ENCODE measurements at regions not wholly inside any gene's neighbourhood (a gene's known extent, or its start where the extent isn't known, plus 50 kb on each side); places are given as distances from the start of the nearest gene placed in this dataset.

DNA sequence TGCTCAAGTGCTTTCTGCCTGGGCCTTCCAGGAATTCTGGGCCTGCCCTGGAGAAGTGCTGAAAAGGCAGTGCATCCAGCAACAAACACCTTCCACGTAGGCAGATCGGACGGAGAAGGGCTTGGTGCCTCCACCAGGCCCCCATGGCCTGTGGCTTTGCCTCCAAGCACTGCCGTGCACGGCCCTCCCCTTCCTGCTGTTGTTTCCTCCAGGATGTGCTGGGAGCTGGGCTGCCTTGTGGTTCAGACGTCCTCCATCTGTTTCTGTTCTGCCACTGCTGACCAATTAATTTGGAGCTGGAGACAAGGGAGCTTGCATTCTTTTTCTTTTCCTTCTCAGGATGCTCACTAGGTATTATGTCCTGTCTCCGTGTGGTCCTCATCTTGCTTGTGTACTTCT lies 197.0 kb downstream of the HRH4 start:
- 60% methylated on average over 1 of the region's 7 CpGs; no CpG with 5 or more reads in 1 of the 2 experiments for WGBS, 2 experiments (ENCODE audit: extremely low coverage in 2 of 2, insufficient read length in 1 of 2)
- POLR2A ChIA-PET (ENCODE audit: unreplicated experiment) = interaction anchor here (0.5 to 1.8 kb wide), 5 partner anchors 15 to 67 kb away, joined by 3 to 8 read pairs (median 4); no protein-coding TSS in a partner anchor
- no TSS peak for BruUV-seq (replicated peaks)
- Histone ChIP-seq H3K27ac (ENCODE audit: insufficient read depth, low read length) (peak overlapping the region; percentile 81; the same call in 1 of the 2 replicates), H3K4me3 (ENCODE audit: insufficient read depth, low read depth, low read length) (no peak overlapping the region), H2BK5ac (ENCODE audit: low read depth, low read length, poor library complexity, severe bottlenecking) (peak overlapping the region; percentile 63), H3K18ac (ENCODE audit: low read depth, low read length) (peak overlapping the region; percentile 90), H3K4me1 (ENCODE audit: control insufficient read depth, insufficient read depth, low read length) (peaks cover 26% of the 10 kb centered on the region), H3K79me1 (ENCODE audit: low read depth in 1 of 2, low read length in 2 of 2) (no peaks in the 10 kb centered on the region), H3K9ac (ENCODE audit: low read depth, low read length) (0 out of 2 replicates have a peak overlapping the region, but pooled peaks have one; percentile 9), H3K14ac (replicated peaks; ENCODE audit: low read depth, low read length) (peak overlapping the region; percentile 83), H4K5ac (ENCODE audit: low read depth, low read length) (peak overlapping the region; percentile 78; the same call in 1 of the 2 replicates), H3K4me2 (ENCODE audit: low read depth, low read length) (no peak overlapping the region), H3K36me3 (ENCODE audit: control insufficient read depth, insufficient read depth, low read length) (no peaks in the 10 kb centered on the region), H2BK120ac (ENCODE audit: low read depth, low read length) (peak overlapping the region; percentile 98), H4K8ac (ENCODE audit: low read depth in 2 of 2, low read length in 2 of 2) (peak overlapping the region; percentile 8 to 74), H2AK9ac (replicated peaks; ENCODE audit: low read depth, low read length, poor library complexity) (peak overlapping the region; percentile 47), H4K20me1 (ENCODE audit: insufficient read depth, low read length) (no peaks in the 10 kb centered on the region), H2AK5ac (ENCODE audit: low read depth, low read length) (peak overlapping the region; percentile 98), H3K27me3 (ENCODE audit: control insufficient read depth, insufficient read depth, low read length) (peaks cover under 1% of the 10 kb centered on the region), H2BK20ac (ENCODE audit: low read depth, low read length) (peak overlapping the region; percentile 96), H3K9me1 (ENCODE audit: insufficient read depth, low read length) (peaks cover 15% of the 10 kb centered on the region), H2AFZ (replicated peaks; ENCODE audit: low read length, poor library complexity) (peak overlapping the region; percentile 77), H3K23ac (ENCODE audit: low read depth, low read length) (peak overlapping the region; percentile 65), H3K56ac (ENCODE audit: extremely low read depth, insufficient read depth, low read length) (peak overlapping the region; percentile 54; the same call in 1 of the 2 replicates), H4K91ac (ENCODE audit: insufficient read depth, low read depth, low read length) (peak overlapping the region; percentile 90), H3K4ac (ENCODE audit: low read depth, low read length) (peak overlapping the region; percentile 95), H3K9me3 (ENCODE audit: control insufficient read depth, insufficient read depth, low read length) (no peaks in the 10 kb centered on the region), H2BK15ac (ENCODE audit: low read depth, low read length) (peak overlapping the region; percentile 63; the same call in 2 of the 3 replicates)
- ATAC-seq (ENCODE audit: low read depth) = peak; percentile 2; the same call in 1 of the 2 replicates
- DNase-seq = no peak
- intact Hi-C loops (cut with micrococcal nuclease) = no loop called here
- no peak for TF ChIP-seq POLR2A (IDR thresholded peaks at IDR 0.05; ENCODE audit: low read depth, low read length)
- TF ChIP-seq MXI1 (IDR thresholded peaks at IDR 0.05; ENCODE audit: borderline replicate concordance, low read depth, low read length) = no peak
- no peak for TF ChIP-seq MAZ (IDR thresholded peaks at IDR 0.05; ENCODE audit: borderline replicate concordance, low read depth, low read length)
- no peak for TF ChIP-seq RAD21 (IDR thresholded peaks at IDR 0.05; ENCODE audit: low read length)
- TF ChIP-seq, protein P1, sequence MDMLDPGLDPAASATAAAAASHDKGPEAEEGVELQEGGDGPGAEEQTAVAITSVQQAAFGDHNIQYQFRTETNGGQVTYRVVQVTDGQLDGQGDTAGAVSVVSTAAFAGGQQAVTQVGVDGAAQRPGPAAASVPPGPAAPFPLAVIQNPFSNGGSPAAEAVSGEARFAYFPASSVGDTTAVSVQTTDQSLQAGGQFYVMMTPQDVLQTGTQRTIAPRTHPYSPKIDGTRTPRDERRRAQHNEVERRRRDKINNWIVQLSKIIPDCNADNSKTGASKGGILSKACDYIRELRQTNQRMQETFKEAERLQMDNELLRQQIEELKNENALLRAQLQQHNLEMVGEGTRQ (IDR thresholded peaks at IDR 0.05; ENCODE audit: low read depth, low read length) = no peak
- TF ChIP-seq FOS (IDR thresholded peaks at IDR 0.05; ENCODE audit: low read depth, low read length) = no peak
- no peak for TF ChIP-seq CEBPB (IDR thresholded peaks at IDR 0.05; ENCODE audit: low read depth, low read length)
- no peak for TF ChIP-seq RFX5 (IDR thresholded peaks at IDR 0.05; ENCODE audit: low read depth, low read length)
- TF ChIP-seq, protein P2, sequence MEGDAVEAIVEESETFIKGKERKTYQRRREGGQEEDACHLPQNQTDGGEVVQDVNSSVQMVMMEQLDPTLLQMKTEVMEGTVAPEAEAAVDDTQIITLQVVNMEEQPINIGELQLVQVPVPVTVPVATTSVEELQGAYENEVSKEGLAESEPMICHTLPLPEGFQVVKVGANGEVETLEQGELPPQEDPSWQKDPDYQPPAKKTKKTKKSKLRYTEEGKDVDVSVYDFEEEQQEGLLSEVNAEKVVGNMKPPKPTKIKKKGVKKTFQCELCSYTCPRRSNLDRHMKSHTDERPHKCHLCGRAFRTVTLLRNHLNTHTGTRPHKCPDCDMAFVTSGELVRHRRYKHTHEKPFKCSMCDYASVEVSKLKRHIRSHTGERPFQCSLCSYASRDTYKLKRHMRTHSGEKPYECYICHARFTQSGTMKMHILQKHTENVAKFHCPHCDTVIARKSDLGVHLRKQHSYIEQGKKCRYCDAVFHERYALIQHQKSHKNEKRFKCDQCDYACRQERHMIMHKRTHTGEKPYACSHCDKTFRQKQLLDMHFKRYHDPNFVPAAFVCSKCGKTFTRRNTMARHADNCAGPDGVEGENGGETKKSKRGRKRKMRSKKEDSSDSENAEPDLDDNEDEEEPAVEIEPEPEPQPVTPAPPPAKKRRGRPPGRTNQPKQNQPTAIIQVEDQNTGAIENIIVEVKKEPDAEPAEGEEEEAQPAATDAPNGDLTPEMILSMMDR (conservative IDR thresholded peaks at IDR 0.05; ENCODE audit: low read depth, low read length) = no peak
- TF ChIP-seq, protein P3, sequence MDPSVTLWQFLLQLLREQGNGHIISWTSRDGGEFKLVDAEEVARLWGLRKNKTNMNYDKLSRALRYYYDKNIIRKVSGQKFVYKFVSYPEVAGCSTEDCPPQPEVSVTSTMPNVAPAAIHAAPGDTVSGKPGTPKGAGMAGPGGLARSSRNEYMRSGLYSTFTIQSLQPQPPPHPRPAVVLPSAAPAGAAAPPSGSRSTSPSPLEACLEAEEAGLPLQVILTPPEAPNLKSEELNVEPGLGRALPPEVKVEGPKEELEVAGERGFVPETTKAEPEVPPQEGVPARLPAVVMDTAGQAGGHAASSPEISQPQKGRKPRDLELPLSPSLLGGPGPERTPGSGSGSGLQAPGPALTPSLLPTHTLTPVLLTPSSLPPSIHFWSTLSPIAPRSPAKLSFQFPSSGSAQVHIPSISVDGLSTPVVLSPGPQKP (IDR thresholded peaks at IDR 0.05; ENCODE audit: borderline replicate concordance, low read depth, low read length) = no peak
- TF ChIP-seq BHLHE40 (IDR thresholded peaks at IDR 0.05; ENCODE audit: low read depth, low read length) = no peak
- no peak for TF ChIP-seq NFE2L2 (IDR thresholded peaks at IDR 0.05; ENCODE audit: low read depth, low read length)
- TF ChIP-seq MAFK (IDR thresholded peaks at IDR 0.05; ENCODE audit: low read depth, low read length) = no peak
- no peak for TF ChIP-seq CHD1 (IDR thresholded peaks at IDR 0.05; ENCODE audit: low read depth, low read length)
- no peak for TF ChIP-seq RCOR1 (IDR thresholded peaks at IDR 0.05; ENCODE audit: insufficient replicate concordance, low read length)
- no peak for TF ChIP-seq SMC3 (IDR thresholded peaks at IDR 0.05; ENCODE audit: low read depth, low read length)
- in situ Hi-C loops (cut with MboI; ENCODE audit: low sequenced_read_pairs) = no loop called here
- CTCF ChIA-PET = interaction anchor here (0.6 to 1.9 kb wide), 5 partner anchors 15 to 56 kb away, joined by 3 to 5 read pairs (median 3); no protein-coding TSS in a partner anchor
- dilution Hi-C loops (cut with HindIII; ENCODE audit: low sequenced_read_pairs, unreplicated experiment) = no loop called here
